ENCODE measurements at regions not wholly inside any gene's neighbourhood (a gene's known extent, or its start where the extent isn't known, plus 50 kb on each side); places are given as distances from the start of the nearest gene placed in this dataset.

DNA sequence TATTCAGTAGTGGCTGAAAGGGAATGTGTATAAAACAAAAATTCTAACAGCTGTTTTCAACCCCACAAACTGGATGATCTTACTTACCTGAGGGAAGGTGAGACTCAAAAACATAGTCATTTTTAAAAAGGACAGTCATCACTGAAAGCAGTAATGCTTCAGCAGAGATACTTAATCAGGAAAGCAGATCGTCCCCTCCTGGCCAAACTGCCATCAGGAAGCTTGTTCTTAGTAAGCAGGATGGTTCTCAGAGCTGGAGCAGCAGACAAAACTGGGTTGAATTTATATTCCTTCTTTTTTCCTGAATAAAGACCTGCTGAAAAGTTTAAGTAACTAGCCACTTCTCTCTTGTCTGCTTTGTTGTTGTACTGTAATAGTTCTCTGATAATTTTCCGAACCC is 1156.5 kb downstream of the OLFM4 start:
- Mint-ChIP-seq H3K4me3 (no peak overlapping the region), H3K9me3 (peaks cover 17 to 25% of the 10 kb centered on the region in 2 donors), H3K4me1 (no peaks in the 10 kb centered on the region), H3K27me3 (ENCODE audit: low read depth in 2 of 2) (no peaks in the 10 kb centered on the region), H3K36me3 (peaks cover 17% of the 10 kb centered on the region), H3K27ac (no peak overlapping the region)
- Histone ChIP-seq H3K36me3 (ENCODE audit: control insufficient read depth, insufficient read depth, low read length) (no peaks in the 10 kb centered on the region), H3K27ac (ENCODE audit: low read length) (no peak overlapping the region), H3K4me1 (ENCODE audit: control insufficient read depth, insufficient read depth, low read length) (no peaks in the 10 kb centered on the region), H3K4me3 (ENCODE audit: low read length) (no peak overlapping the region), H3K9me3 (ENCODE audit: control insufficient read depth, insufficient read depth, low read length) (peaks cover 10% of the 10 kb centered on the region), H3K27me3 (ENCODE audit: control insufficient read depth, insufficient read depth, low read length) (no peaks in the 10 kb centered on the region)
- ATAC-seq (no peak), DNase-seq (no peak)
- WGBS (ENCODE audit: insufficient coverage), result 61% methylated on average over 2 of the region's 2 CpGs
- intact Hi-C loops (cut with micrococcal nuclease), result no loop called here
- TF ChIP-seq, protein P1, sequence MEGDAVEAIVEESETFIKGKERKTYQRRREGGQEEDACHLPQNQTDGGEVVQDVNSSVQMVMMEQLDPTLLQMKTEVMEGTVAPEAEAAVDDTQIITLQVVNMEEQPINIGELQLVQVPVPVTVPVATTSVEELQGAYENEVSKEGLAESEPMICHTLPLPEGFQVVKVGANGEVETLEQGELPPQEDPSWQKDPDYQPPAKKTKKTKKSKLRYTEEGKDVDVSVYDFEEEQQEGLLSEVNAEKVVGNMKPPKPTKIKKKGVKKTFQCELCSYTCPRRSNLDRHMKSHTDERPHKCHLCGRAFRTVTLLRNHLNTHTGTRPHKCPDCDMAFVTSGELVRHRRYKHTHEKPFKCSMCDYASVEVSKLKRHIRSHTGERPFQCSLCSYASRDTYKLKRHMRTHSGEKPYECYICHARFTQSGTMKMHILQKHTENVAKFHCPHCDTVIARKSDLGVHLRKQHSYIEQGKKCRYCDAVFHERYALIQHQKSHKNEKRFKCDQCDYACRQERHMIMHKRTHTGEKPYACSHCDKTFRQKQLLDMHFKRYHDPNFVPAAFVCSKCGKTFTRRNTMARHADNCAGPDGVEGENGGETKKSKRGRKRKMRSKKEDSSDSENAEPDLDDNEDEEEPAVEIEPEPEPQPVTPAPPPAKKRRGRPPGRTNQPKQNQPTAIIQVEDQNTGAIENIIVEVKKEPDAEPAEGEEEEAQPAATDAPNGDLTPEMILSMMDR (IDR thresholded peaks at IDR 0.05), result no peak

DNA sequence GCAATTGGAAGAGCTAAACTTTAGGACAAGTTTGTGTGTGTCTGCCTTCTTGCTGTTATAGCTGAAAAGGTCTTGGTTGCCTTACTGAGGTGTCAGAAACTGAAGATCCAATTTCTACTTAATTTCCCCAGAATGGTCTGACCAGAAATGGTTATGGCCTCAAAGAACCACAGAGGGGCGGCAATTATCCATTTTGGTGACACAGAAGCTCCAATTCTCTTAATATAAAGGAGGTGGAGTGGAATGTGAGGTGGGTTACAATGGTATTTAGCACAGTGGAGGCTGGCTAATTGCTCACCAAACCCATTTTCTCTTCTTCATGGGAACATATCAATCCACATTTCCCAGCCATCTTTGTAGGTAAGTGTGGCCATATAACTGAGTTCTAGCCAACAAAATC is 1157.2 kb downstream of the OLFM4 start:
- H3K27me3 Mint-ChIP-seq (ENCODE audit: low read depth in 2 of 2), result no peaks in the 10 kb centered on the region
- intact Hi-C loops (cut with micrococcal nuclease), result no loop called here
- H3K4me3 Mint-ChIP-seq, result no peak overlapping the region
- ATAC-seq (no peak), DNase-seq (no peak)
- TF ChIP-seq, protein P1 (IDR thresholded peaks at IDR 0.05), result no peak
- 60% methylated on average over 1 of the region's 1 CpG for WGBS (ENCODE audit: insufficient coverage)
- peaks cover 21% of the 10 kb centered on the region for H3K36me3 Mint-ChIP-seq
- H3K27ac Mint-ChIP-seq, result no peak overlapping the region
- H3K9me3 ChIP-seq (ENCODE audit: control insufficient read depth, insufficient read depth, low read length), result peaks cover 10% of the 10 kb centered on the region
- no peaks in the 10 kb centered on the region for H3K4me1 Mint-ChIP-seq
- H3K27ac ChIP-seq (ENCODE audit: low read length), result no peak overlapping the region
- peaks cover 17 to 25% of the 10 kb centered on the region in 2 donors for H3K9me3 Mint-ChIP-seq
- H3K27me3 ChIP-seq (ENCODE audit: control insufficient read depth, insufficient read depth, low read length), result no peaks in the 10 kb centered on the region
- H3K4me3 ChIP-seq (ENCODE audit: low read length), result no peak overlapping the region
- no peaks in the 10 kb centered on the region for H3K4me1 ChIP-seq (ENCODE audit: control insufficient read depth, insufficient read depth, low read length)
- H3K36me3 ChIP-seq (ENCODE audit: control insufficient read depth, insufficient read depth, low read length), result no peaks in the 10 kb centered on the region

DNA sequence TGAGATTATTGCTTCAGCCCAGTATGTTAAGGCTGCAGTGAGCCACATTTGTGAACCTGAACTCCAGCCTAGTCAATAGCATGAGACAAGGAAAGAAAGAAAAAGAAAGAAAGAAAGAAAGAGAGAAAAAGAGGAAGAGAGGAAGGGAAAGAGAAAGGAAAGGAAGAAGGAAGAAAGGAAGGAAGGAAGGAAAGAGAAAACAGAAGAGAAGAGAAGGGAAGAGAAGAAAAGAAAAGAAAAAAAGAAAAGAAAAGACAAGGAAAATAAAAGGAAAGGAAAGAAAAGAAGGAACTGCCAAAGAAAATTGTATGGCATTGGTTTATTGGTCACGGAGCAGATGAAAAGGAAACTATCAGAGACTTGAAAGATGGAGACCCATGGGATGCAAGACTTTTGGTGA is 1158.8 kb downstream of the OLFM4 start:
- 90% methylated on average over 1 of the region's 1 CpG for WGBS (ENCODE audit: insufficient coverage)
- H3K9me3 ChIP-seq (ENCODE audit: control insufficient read depth, insufficient read depth, low read length), result peaks cover 10% of the 10 kb centered on the region
- H3K9me3 Mint-ChIP-seq, result peaks cover 24 to 34% of the 10 kb centered on the region in 2 donors

More for the DNA sequence above, 1158.8 kb downstream of the OLFM4 start:
- Mint-ChIP-seq H3K27ac (no peak overlapping the region), H3K36me3 (peaks cover 21% of the 10 kb centered on the region), H3K27me3 (ENCODE audit: low read depth in 2 of 2) (no peaks in the 10 kb centered on the region), H3K4me1 (no peaks in the 10 kb centered on the region), H3K4me3 (no peak overlapping the region)
- no peak overlapping the region for H3K4me3 ChIP-seq (ENCODE audit: low read length)
- intact Hi-C loops (cut with micrococcal nuclease), result no loop called here
- DNase-seq, result no peak
- no peaks in the 10 kb centered on the region for H3K4me1 ChIP-seq (ENCODE audit: control insufficient read depth, insufficient read depth, low read length)
- TF ChIP-seq, protein P1 (IDR thresholded peaks at IDR 0.05), result no peak
- no peak overlapping the region for H3K27ac ChIP-seq (ENCODE audit: low read length)
- ATAC-seq, result no peak
- no peaks in the 10 kb centered on the region for H3K36me3 ChIP-seq (ENCODE audit: control insufficient read depth, insufficient read depth, low read length)
- no peaks in the 10 kb centered on the region for H3K27me3 ChIP-seq (ENCODE audit: control insufficient read depth, insufficient read depth, low read length)
